ENCODE measurements at regions not wholly inside any gene's neighbourhood (a gene's known extent, or its start where the extent isn't known, plus 50 kb on each side); places are given as distances from the start of the nearest gene placed in this dataset.

DNA sequence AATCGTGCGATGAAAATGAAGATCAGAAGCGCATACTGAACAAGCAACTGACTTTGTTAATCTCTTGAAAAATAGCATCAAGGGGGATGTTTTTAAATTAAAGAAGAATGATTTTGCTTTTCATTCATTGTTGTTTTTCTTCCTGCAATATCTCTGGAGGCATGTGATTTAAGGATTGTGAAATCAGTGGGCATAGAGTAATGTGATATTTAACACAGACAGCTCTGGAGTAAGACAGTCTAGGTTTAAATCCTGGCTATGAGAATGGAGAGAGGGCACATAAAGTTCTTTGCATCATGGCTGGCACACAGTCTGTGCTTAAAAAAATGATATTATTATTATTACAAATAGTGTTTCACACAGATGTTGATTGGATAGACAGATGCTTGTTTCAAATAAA is 243.1 kb upstream of the NBEA start:
- Histone ChIP-seq H3K79me2 (ENCODE audit: control insufficient read depth, insufficient read depth, low read length) (no peaks in the 10 kb centered on the region), H3K9me3 (replicated peaks; ENCODE audit: control insufficient read depth, insufficient read depth, low read length) (no peaks in the 10 kb centered on the region), H3K4me1 (ENCODE audit: control insufficient read depth, extremely low read depth, insufficient read depth, low read length) (no peaks in the 10 kb centered on the region), H3K9me1 (replicated peaks; ENCODE audit: control insufficient read depth, extremely low read depth, insufficient read depth, low read length) (no peaks in the 10 kb centered on the region), H3K27ac (ENCODE audit: insufficient read depth, low read depth, low read length) (no peak overlapping the region), H3K4me3 (replicated peaks in 1 of 3; ENCODE audit: insufficient read depth in 1 of 3, low read depth in 1 of 3, low read length in 3 of 3) (no peak overlapping the region), H4K20me1 (replicated peaks; ENCODE audit: control insufficient read depth, extremely low read depth, insufficient read depth, low read length) (no peaks in the 10 kb centered on the region), H3K36me3 (ENCODE audit: control insufficient read depth in 2 of 2, extremely low read depth in 1 of 2, insufficient read depth in 2 of 2, low read length in 2 of 2) (no peaks in the 10 kb centered on the region), H3K27me3 (ENCODE audit: control insufficient read depth in 2 of 2, insufficient read depth in 2 of 2, low read length in 2 of 2) (no peaks in the 10 kb centered on the region), H2AFZ (ENCODE audit: low read depth, low read length) (no peak overlapping the region), H3K4me2 (ENCODE audit: insufficient read depth, low read length) (no peak overlapping the region), H3K9ac (replicated peaks; ENCODE audit: extremely low read depth, insufficient read depth, low read length) (no peak overlapping the region)
- no peak for DNase-seq (ENCODE audit: low read depth, low spot score)
- intact Hi-C loops (cut with micrococcal nuclease) = no loop called here
- dilution Hi-C loops (cut with MboI; ENCODE audit: extremely low pct_ligation_motif_present, low sequenced_read_pairs) = no loop called here
- BruUV-seq (replicated peaks) = no TSS peak
- no peak for FAIRE-seq
- ChIA-PET POLR2A (no interaction called here), CTCF (interaction anchor here (1.2 kb wide), 1 partner anchor 27 kb away, joined by 3 read pairs; no protein-coding TSS in a partner anchor)
- TF ChIP-seq GATA2 (IDR thresholded peaks at IDR 0.05; ENCODE audit: insufficient read depth, insufficient read length, low read depth, low read length) (no peak), MAX (IDR thresholded peaks at IDR 0.05; ENCODE audit: insufficient read depth, insufficient read length) (no peak), POLR2A (IDR thresholded peaks at IDR 0.05; ENCODE audit: low read depth, low read length) (no peak), POLR2AphosphoS5 (IDR thresholded peaks at IDR 0.05; ENCODE audit: insufficient read depth, low read depth, low read length) (no peak), JUN (IDR thresholded peaks at IDR 0.05; ENCODE audit: borderline replicate concordance, insufficient read depth, insufficient read length, low read depth) (no peak), EZH2 (IDR thresholded peaks at IDR 0.05; ENCODE audit: borderline replicate concordance, low read depth, low read length, severe bottlenecking) (no peak), FOS (IDR thresholded peaks at IDR 0.05; ENCODE audit: borderline replicate concordance, insufficient read depth, low read length) (no peak), MYC (IDR thresholded peaks at IDR 0.05; ENCODE audit: low read depth, low read length) (no peak)
- TF ChIP-seq, protein P1, sequence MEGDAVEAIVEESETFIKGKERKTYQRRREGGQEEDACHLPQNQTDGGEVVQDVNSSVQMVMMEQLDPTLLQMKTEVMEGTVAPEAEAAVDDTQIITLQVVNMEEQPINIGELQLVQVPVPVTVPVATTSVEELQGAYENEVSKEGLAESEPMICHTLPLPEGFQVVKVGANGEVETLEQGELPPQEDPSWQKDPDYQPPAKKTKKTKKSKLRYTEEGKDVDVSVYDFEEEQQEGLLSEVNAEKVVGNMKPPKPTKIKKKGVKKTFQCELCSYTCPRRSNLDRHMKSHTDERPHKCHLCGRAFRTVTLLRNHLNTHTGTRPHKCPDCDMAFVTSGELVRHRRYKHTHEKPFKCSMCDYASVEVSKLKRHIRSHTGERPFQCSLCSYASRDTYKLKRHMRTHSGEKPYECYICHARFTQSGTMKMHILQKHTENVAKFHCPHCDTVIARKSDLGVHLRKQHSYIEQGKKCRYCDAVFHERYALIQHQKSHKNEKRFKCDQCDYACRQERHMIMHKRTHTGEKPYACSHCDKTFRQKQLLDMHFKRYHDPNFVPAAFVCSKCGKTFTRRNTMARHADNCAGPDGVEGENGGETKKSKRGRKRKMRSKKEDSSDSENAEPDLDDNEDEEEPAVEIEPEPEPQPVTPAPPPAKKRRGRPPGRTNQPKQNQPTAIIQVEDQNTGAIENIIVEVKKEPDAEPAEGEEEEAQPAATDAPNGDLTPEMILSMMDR (IDR thresholded peaks at IDR 0.05; ENCODE audit: extremely low read depth in 1 of 2, insufficient read depth in 1 of 2, low read depth in 1 of 2, low read length in 2 of 2) = no peak
